Ammon's horn (tissue), 1 donor: ENCODE measurements at regions not wholly inside any gene's neighbourhood (a gene's known extent, or its start where the extent isn't known, plus 50 kb on each side); places are given as distances from the start of the nearest gene placed in this dataset.

Experiments used
- DNase-seq: peaks from one replicate; pipeline ENCODE4 v3.0.0-alpha.2; 2016; ENCODE audit warnings: low spot score

- DNase-seq, result no peak
Observed at GRCh38 chr10:10462151-10462941, 555.3 kb upstream of the CELF2 start.

DNA sequence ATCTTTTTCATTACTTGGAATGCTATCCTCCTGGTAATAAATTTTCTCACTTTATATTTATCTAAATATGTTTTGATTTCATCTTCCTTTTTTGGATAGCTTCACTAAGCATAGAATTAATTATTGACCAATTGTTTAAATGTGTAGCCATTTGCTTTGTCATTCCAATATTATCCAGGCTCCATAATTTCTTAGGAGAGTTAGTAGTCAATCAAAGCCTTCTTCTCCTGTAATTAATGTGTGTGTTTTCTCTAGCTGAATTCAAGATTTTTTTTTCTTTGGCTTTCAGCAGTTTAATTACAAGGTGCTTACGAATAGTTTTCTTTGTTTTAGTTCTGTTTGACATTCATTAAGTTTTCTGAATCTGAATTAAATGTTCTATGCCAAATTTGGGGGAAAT is 545.9 kb upstream of the CELF2 start:
- DNase-seq, result no peak

DNA sequence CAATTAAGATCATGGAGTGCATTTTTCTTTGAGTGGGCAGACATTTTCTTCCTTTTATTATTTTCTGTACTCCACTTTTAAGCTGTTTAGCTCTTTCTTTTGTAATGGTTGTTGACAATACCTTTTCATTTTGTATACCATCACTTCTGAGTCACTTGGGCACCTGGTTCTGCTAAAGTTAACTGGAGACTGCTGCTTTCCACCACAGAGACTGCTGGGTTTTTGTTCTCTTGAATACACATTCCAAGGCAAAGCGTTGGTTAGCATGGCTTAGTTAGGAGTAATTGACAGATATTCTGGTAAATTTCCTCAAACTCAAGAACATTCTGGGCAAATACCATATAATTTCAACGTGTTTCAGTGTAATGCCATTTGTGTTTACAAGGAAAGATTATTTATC is 541.9 kb upstream of the CELF2 start:
- DNase-seq, result no peak

- DNase-seq, result no peak
Observed at GRCh38 chr10:10477844-10478243, 539.8 kb upstream of the CELF2 start.

DNA sequence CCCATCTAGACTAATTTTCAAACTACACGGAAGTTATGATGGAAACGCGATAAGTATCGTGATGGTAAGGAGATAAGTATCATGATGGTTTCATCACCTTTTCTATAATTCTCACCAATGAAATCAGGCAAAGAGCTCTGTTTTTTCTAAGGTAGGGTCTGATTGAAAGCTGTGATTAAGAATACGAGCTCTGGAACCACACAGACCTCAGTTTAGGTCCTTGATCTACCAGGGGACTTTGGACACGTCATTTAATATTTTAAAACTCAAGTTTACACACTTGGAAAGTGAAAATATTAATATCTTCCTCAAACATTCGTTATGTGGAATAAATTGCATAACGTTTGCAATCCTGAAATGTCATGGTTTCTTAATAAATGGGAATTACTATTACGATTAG is 538.2 kb upstream of the CELF2 start:
- DNase-seq, result no peak

DNA sequence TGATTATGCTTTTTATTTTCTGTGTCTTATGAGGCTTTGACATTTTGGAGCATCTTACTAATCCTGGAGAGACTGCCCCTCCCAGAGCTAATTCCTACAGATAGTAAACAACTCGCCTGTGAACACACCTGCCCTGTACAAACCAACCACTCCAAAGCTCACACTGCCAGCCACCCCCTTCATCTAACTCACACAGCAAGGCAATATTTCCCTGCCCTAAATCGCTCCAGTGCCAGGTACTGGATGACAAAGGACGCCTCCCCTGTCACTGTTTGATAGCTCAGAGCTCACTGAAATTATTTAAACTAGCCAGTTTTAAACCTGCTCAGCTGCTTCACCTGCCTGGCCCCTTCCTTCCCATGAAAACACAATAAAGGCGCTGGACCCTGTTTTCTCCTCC is 535.1 kb upstream of the CELF2 start:
- DNase-seq, result no peak

DNA sequence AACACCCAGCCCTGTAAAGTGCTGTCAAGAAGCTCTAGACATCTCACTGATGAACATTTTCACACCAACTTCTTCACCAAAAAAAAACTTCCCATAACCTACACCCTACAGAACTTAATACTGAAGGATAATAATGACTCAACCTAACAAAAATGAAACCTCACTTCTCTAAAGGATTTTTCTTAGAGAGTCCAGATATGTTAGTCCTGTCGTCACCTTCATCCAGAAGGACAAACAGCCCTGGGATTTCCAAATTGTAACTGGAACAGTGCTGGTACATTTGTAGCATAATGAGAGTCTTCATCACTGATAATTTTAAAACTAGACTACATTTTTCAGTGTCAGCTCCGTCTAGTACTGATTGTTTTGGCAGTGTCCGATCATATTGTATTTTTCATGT is 528.6 kb upstream of the CELF2 start:
- no peak for DNase-seq

DNA sequence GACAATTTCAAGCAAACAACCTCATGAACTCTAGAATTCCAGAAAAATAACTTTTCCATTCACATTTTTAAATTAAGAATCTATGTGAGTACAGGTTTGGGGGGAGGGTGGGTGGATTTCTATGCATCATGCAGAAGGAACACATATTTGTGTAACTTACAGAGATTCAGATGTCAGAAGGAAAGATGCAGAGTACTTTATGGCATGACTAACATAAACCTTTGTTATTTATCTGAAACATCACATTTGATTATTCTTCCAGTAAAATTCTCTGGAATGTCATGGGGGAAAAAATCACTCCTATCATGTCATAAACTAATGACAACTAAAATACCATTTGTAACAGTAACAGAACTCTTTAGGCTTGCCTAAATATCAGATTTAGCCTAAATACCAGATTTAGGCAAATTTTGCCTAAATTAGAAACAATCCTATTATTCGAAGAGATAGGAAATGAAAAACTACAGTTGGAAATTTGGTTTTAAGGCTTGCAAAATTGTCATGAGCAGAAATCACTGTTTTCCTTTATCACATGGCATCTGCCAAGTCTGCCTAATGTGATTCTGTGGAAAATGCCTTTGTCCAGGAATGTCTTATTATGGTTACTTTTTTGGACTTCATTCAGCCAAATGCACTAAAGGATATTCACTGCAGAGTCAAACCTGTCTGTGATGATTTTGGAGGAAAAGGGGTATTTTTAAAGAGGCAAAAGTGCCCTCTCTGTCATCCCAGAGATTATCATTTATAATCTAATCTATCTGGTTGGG is 527.7 kb upstream of the CELF2 start:
- no peak for DNase-seq

- DNase-seq, result no peak
Observed at GRCh38 chr10:10490581-10490980, 527.1 kb upstream of the CELF2 start.

DNA sequence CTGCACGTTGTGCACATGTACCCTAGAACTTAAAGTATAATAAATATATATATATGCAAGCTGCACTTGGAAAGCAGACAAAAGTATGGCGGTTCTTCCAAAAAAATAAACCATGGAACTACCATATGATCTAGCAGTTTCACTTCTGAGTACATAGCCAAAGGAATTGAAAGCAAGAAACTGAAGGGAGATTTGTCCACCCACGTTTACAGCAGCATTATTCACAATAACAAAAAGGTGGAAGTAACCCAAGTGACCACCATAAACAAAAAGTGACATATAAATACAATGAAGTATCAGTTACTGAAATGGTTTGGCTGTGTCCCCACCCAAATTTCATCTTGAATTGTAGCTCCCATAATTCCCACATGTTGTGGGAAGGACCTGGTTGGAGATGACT is 525.3 kb upstream of the CELF2 start:
- DNase-seq, result no peak

GRCh38 chr10:10493833-10494232 is 523.8 kb upstream of the CELF2 start:
- DNase-seq, result no peak

DNA sequence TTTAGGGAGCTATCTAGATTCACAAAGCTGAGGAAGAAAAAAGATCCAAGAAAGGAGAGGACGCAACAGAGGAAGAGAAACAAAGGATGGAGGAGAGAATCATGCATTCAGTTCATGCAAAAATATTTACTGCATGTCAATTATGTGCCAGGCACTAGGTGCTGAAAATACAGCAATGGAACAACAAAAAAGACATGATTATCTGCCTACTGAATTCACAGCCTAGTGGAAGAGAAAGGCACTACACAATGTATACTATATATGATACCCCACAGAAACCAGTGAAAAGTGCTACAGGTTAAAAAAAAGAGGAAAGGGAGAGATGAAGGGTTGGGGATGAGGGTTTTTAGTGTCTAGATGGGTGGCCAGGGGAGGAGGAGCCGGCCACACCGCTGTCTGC is 520.4 kb upstream of the CELF2 start:
- no peak for DNase-seq

GRCh38 chr10:10498781-10499180 is 518.9 kb upstream of the CELF2 start:
- no peak for DNase-seq

- no peak for DNase-seq
Observed at GRCh38 chr10:10499839-10500238, 517.8 kb upstream of the CELF2 start.

DNA sequence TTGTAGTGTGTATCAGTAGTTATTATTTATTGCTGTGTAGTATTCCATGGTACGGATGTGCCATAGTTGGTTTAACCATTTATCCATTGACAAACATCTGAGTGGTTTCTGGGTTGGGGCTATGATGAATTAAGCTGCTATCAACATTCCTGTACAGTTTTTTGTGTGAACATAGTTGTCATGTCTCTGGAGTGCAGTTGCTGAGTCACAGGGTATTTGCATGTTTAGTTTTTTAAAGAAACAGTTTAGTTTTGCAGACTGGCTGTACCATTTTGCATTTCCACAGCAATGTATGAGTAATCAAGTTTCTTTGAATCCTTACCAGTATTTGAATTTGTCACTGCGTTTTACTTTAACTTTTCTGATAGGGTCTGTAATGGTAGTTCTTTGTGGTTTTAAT is 516.7 kb upstream of the CELF2 start:
- DNase-seq, result no peak

DNA sequence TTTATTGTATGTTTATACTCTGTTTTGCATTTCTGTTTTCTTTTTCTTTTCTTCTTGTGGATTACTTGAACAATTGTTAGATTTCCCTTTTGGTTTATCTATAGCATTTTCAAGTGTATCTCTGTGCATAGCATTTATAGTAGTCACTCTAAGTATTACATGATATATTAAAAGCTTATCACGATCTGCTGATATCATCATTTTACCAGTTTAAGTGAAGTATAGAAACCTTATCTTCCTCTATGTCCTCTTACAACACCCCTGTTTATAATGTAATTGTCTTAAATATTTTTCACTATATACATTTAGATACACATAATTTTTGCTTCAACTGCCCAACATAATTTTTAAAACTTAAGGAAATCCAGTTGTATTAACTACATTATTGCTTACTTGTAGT is 513.9 kb upstream of the CELF2 start:
- no peak for DNase-seq

DNA sequence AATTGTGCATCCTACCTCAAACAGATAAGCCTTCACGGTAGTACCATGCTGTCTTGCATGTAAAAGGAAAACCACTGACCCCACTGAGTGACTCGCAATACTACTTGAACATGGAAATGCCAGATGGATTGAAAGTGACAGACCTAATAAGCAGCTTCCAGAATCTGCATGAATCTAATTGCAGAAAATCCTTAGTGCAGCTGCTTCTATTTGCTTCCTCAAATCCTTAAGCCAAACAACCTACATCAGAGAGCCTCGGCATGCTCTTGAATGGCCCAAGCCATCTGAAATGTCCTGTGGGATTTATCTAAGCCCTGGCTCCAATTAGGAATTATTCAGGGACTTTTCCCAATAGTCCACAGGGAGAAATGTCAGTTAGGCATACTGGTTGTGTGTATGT is 509.5 kb upstream of the CELF2 start:
- DNase-seq, result no peak

DNA sequence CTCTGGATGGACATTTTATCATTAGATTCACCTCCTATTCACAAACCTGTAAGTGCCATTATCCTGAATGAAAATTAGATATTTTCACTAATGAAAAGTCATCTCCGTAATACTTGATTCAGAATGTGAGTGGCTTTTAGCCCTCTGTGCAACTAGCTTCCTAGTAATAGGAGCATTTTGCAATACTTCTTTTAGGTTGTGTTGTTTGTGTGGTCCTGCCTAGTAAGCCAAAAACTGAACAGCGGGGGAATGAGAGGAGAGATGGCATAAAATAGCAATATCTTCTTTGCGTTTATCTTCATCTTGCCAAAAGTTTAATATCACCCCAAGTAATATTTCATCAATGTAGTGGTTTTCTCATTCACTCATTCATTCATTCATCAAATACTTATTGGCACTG is 507.5 kb upstream of the CELF2 start:
- no peak for DNase-seq

GRCh38 chr10:10513067-10513466 is 504.6 kb upstream of the CELF2 start:
- no peak for DNase-seq

DNA sequence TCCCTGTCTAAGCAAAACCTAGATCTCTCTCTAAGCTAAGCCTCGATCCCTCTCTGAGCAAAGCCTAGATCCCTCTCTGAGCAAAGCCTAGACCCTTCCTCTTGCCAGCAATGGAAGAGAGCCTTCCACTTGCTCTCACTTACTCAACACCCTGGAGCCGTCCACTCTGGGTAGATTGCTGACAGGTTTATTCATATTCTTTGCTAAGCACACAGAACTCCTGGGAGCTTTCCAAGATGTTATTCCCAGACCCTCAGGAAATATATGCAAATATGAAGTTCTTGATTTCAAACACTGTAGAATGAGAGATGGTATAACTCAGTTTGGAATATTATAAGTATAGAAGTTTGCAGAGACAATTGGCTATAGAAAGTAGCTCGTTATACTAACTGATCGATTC is 503.8 kb upstream of the CELF2 start:
- no peak for DNase-seq

GRCh38 chr10:10514797-10515196 is 502.9 kb upstream of the CELF2 start:
- DNase-seq, result no peak

GRCh38 chr10:10515479-10516204 is 502.0 kb upstream of the CELF2 start:
- DNase-seq, result no peak
